ENCODE measurements at regions not wholly inside any gene's neighbourhood (a gene's known extent, or its start where the extent isn't known, plus 50 kb on each side); places are given as distances from the start of the nearest gene placed in this dataset.
"Not testable (repeated sequence)": the region's sequence is repeated elsewhere in the genome, so short reads cannot be mapped to it uniquely, and the experiment has no call there.

- H3K9me3 ChIP-seq (ENCODE audit: control insufficient read depth, low read length); H2BK15ac ChIP-seq (ENCODE audit: low read depth, poor library complexity, severe bottlenecking); H2AFZ ChIP-seq (ENCODE audit: low read depth, low read length); H3K27ac ChIP-seq (ENCODE audit: low read length, poor library complexity, severe bottlenecking); H3K23ac ChIP-seq (ENCODE audit: low read length in 2 of 2); H3K18ac ChIP-seq (ENCODE audit: low read depth in 1 of 2, low read length in 2 of 2); H2BK5ac ChIP-seq (ENCODE audit: low read depth, low read length, poor library complexity, severe bottlenecking); H3K79me1 ChIP-seq (replicated peaks; ENCODE audit: low read length, poor library complexity, severe bottlenecking); H4K8ac ChIP-seq (ENCODE audit: low read length); H3K4ac ChIP-seq (ENCODE audit: low read depth in 1 of 2, low read length in 2 of 2); H2BK120ac ChIP-seq (ENCODE audit: low read depth, low read length); H4K91ac ChIP-seq (ENCODE audit: low read length); H3K4me1 ChIP-seq (ENCODE audit: control insufficient read depth, insufficient read depth, low read depth, low read length); H2BK12ac ChIP-seq (ENCODE audit: low read length in 2 of 2); H3K14ac ChIP-seq (ENCODE audit: low read length in 2 of 2); H3K4me2 ChIP-seq (ENCODE audit: low read length, poor library complexity, severe bottlenecking); DNase-seq; H3K36me3 ChIP-seq (ENCODE audit: control insufficient read depth in 1 of 2, insufficient read depth in 2 of 2, low read depth in 1 of 2, low read length in 2 of 2); H2AK5ac ChIP-seq (ENCODE audit: low read length, severe bottlenecking); H3K9ac ChIP-seq (ENCODE audit: low read length); H3K4me3 ChIP-seq (ENCODE audit: insufficient read depth in 1 of 2, low read depth in 1 of 2, low read length in 2 of 2): not testable (repeated sequence)
- WGBS: 88% methylated on average over 7 of the region's 7 CpGs
- H3K27me3 ChIP-seq (ENCODE audit: control insufficient read depth in 1 of 2, insufficient read depth in 1 of 2, low read length in 2 of 2): peaks cover 7 to 21% of the 10 kb centered on the region in 2 experiments
Observed at GRCh38 chr9:108774088-108774487, 81.7 kb downstream of the ACTL7B start.

- Histone ChIP-seq H3K14ac (ENCODE audit: low read length in 2 of 2) (no peak overlapping the region), H3K9ac (ENCODE audit: low read length) (no peak overlapping the region), H4K8ac (ENCODE audit: low read length) (no peak overlapping the region), H2AK5ac (ENCODE audit: low read length, severe bottlenecking) (no peak overlapping the region), H3K4me2 (ENCODE audit: low read length, poor library complexity, severe bottlenecking) (no peak overlapping the region), H3K4ac (ENCODE audit: low read depth in 1 of 2, low read length in 2 of 2) (no peak overlapping the region), H2BK15ac (ENCODE audit: low read depth, poor library complexity, severe bottlenecking) (no peak overlapping the region), H3K27me3 (ENCODE audit: control insufficient read depth in 1 of 2, insufficient read depth in 1 of 2, low read length in 2 of 2) (peaks cover 0 to 4% of the 10 kb centered on the region in 2 experiments), H3K23ac (ENCODE audit: low read length in 2 of 2) (no peak overlapping the region), H3K27ac (ENCODE audit: low read length, poor library complexity, severe bottlenecking) (no peak overlapping the region), H3K36me3 (ENCODE audit: control insufficient read depth in 1 of 2, insufficient read depth in 2 of 2, low read depth in 1 of 2, low read length in 2 of 2) (no peaks in the 10 kb centered on the region), H3K4me1 (ENCODE audit: control insufficient read depth, insufficient read depth, low read depth, low read length) (peaks cover 5% of the 10 kb centered on the region), H3K9me3 (ENCODE audit: control insufficient read depth, low read length) (peaks cover 6% of the 10 kb centered on the region), H4K91ac (ENCODE audit: low read length) (no peak overlapping the region), H3K18ac (ENCODE audit: low read depth in 1 of 2, low read length in 2 of 2) (no peak overlapping the region), H2BK5ac (ENCODE audit: low read depth, low read length, poor library complexity, severe bottlenecking) (no peak overlapping the region), H3K79me1 (replicated peaks; ENCODE audit: low read length, poor library complexity, severe bottlenecking) (no peaks in the 10 kb centered on the region), H2BK12ac (ENCODE audit: low read length in 2 of 2) (no peak overlapping the region), H3K4me3 (ENCODE audit: insufficient read depth in 1 of 2, low read depth in 1 of 2, low read length in 2 of 2) (no peak overlapping the region), H2AFZ (ENCODE audit: low read depth, low read length) (no peak overlapping the region), H2BK120ac (ENCODE audit: low read depth, low read length) (no peak overlapping the region)
- 52% methylated on average over 1 of the region's 6 CpGs for WGBS
- DNase-seq: no peak
Observed at GRCh38 chr9:108772301-108772894, 83.4 kb downstream of the ACTL7B start.

- Histone ChIP-seq H2BK120ac (ENCODE audit: low read depth, low read length) (no peak overlapping the region), H3K36me3 (ENCODE audit: control insufficient read depth in 1 of 2, insufficient read depth in 2 of 2, low read depth in 1 of 2, low read length in 2 of 2) (no peaks in the 10 kb centered on the region), H3K4me1 (ENCODE audit: control insufficient read depth, insufficient read depth, low read depth, low read length) (no peaks in the 10 kb centered on the region), H2BK12ac (ENCODE audit: low read length in 2 of 2) (no peak overlapping the region), H3K14ac (ENCODE audit: low read length in 2 of 2) (no peak overlapping the region), H3K4me3 (ENCODE audit: insufficient read depth in 1 of 2, low read depth in 1 of 2, low read length in 2 of 2) (no peak overlapping the region), H3K18ac (ENCODE audit: low read depth in 1 of 2, low read length in 2 of 2) (no peak overlapping the region), H2BK15ac (ENCODE audit: low read depth, poor library complexity, severe bottlenecking) (no peak overlapping the region), H3K4ac (ENCODE audit: low read depth in 1 of 2, low read length in 2 of 2) (no peak overlapping the region), H4K8ac (ENCODE audit: low read length) (no peak overlapping the region), H2BK5ac (ENCODE audit: low read depth, low read length, poor library complexity, severe bottlenecking) (no peak overlapping the region), H4K91ac (ENCODE audit: low read length) (no peak overlapping the region), H3K79me1 (replicated peaks; ENCODE audit: low read length, poor library complexity, severe bottlenecking) (no peaks in the 10 kb centered on the region), H2AK5ac (ENCODE audit: low read length, severe bottlenecking) (no peak overlapping the region), H3K23ac (ENCODE audit: low read length in 2 of 2) (no peak overlapping the region), H3K27ac (ENCODE audit: low read length, poor library complexity, severe bottlenecking) (no peak overlapping the region), H3K9me3 (ENCODE audit: control insufficient read depth, low read length) (peaks cover 6% of the 10 kb centered on the region), H3K27me3 (ENCODE audit: control insufficient read depth in 1 of 2, insufficient read depth in 1 of 2, low read length in 2 of 2) (peaks cover 0 to 3% of the 10 kb centered on the region in 2 experiments), H2AFZ (ENCODE audit: low read depth, low read length) (no peak overlapping the region), H3K9ac (ENCODE audit: low read length) (no peak overlapping the region), H3K4me2 (ENCODE audit: low read length, poor library complexity, severe bottlenecking) (no peak overlapping the region)
- no peak for DNase-seq
- 79% methylated on average over 4 of the region's 5 CpGs for WGBS
Observed at GRCh38 chr9:108768744-108769143, 87.0 kb downstream of the ACTL7B start.

GRCh38 chr9:108766626-108767161 is 89.1 kb downstream of the ACTL7B start:
- Histone ChIP-seq H3K27ac (ENCODE audit: low read length, poor library complexity, severe bottlenecking) (no peak overlapping the region), H2BK120ac (ENCODE audit: low read depth, low read length) (no peak overlapping the region), H3K4me2 (ENCODE audit: low read length, poor library complexity, severe bottlenecking) (no peak overlapping the region), H2BK5ac (ENCODE audit: low read depth, low read length, poor library complexity, severe bottlenecking) (no peak overlapping the region), H3K9ac (ENCODE audit: low read length) (no peak overlapping the region), H2AFZ (ENCODE audit: low read depth, low read length) (no peak overlapping the region), H3K36me3 (ENCODE audit: control insufficient read depth in 1 of 2, insufficient read depth in 2 of 2, low read depth in 1 of 2, low read length in 2 of 2) (no peaks in the 10 kb centered on the region), H4K91ac (ENCODE audit: low read length) (no peak overlapping the region), H3K4me1 (ENCODE audit: control insufficient read depth, insufficient read depth, low read depth, low read length) (no peaks in the 10 kb centered on the region), H3K18ac (ENCODE audit: low read depth in 1 of 2, low read length in 2 of 2) (no peak overlapping the region), H3K14ac (ENCODE audit: low read length in 2 of 2) (no peak overlapping the region), H3K27me3 (ENCODE audit: control insufficient read depth in 1 of 2, insufficient read depth in 1 of 2, low read length in 2 of 2) (no peaks in the 10 kb centered on the region), H3K79me1 (replicated peaks; ENCODE audit: low read length, poor library complexity, severe bottlenecking) (no peaks in the 10 kb centered on the region), H2BK12ac (ENCODE audit: low read length in 2 of 2) (no peak overlapping the region), H2BK15ac (ENCODE audit: low read depth, poor library complexity, severe bottlenecking) (no peak overlapping the region), H3K4ac (ENCODE audit: low read depth in 1 of 2, low read length in 2 of 2) (no peak overlapping the region), H4K8ac (ENCODE audit: low read length) (no peak overlapping the region), H3K23ac (ENCODE audit: low read length in 2 of 2) (no peak overlapping the region), H3K9me3 (ENCODE audit: control insufficient read depth, low read length) (peaks cover 6% of the 10 kb centered on the region), H3K4me3 (ENCODE audit: insufficient read depth in 1 of 2, low read depth in 1 of 2, low read length in 2 of 2) (no peak overlapping the region), H2AK5ac (ENCODE audit: low read length, severe bottlenecking) (no peak overlapping the region)
- no peak for DNase-seq
- 78% methylated on average over 3 of the region's 3 CpGs for WGBS
